RKO (cell line): ENCODE measurements at regions not wholly inside any gene's neighbourhood (a gene's known extent, or its start where the extent isn't known, plus 50 kb on each side); places are given as distances from the start of the nearest gene placed in this dataset.
"Not testable (repeated sequence)": the region's sequence is repeated elsewhere in the genome, so short reads cannot be mapped to it uniquely, and the experiment has no call there.

Source experiments
- DNase-seq: peaks from one replicate; pipeline ENCODE4 v3.0.0-alpha.2; 2016; ENCODE audit warnings: low spot score

GRCh38 chr2:111287646-111288568 is 167.2 kb downstream of the BCL2L11 start:
- DNase-seq: not testable (repeated sequence)

- DNase-seq: not testable (repeated sequence)
These were observed 169.7 kb downstream of the BCL2L11 start for GRCh38 chr2:111290370-111290769.

- not testable (repeated sequence) for DNase-seq
These were observed 170.9 kb downstream of the BCL2L11 start for GRCh38 chr2:111291566-111291965.

GRCh38 chr2:111292232-111292968 is 171.7 kb downstream of the BCL2L11 start:
- not testable (repeated sequence) for DNase-seq

- not testable (repeated sequence) for DNase-seq
These were observed 174.0 kb downstream of the BCL2L11 start for GRCh38 chr2:111294699-111295098.

GRCh38 chr2:111296122-111296804 is 175.5 kb downstream of the BCL2L11 start:
- not testable (repeated sequence) for DNase-seq

GRCh38 chr2:111297128-111297527 is 176.4 kb downstream of the BCL2L11 start:
- not testable (repeated sequence) for DNase-seq

GRCh38 chr2:111298927-111299326 is 178.2 kb downstream of the BCL2L11 start:
- not testable (repeated sequence) for DNase-seq

- not testable (repeated sequence) for DNase-seq
These were observed 178.9 kb downstream of the BCL2L11 start for GRCh38 chr2:111299635-111300034.

- DNase-seq: not testable (repeated sequence)
These were observed 181.0 kb downstream of the BCL2L11 start for GRCh38 chr2:111301677-111302076.

GRCh38 chr2:111302397-111303218 is 181.9 kb downstream of the BCL2L11 start:
- DNase-seq: not testable (repeated sequence)

- not testable (repeated sequence) for DNase-seq
These were observed 186.6 kb downstream of the BCL2L11 start for GRCh38 chr2:111307302-111307701.

- not testable (repeated sequence) for DNase-seq
These were observed 188.7 kb downstream of the BCL2L11 start for GRCh38 chr2:111309231-111310075.

GRCh38 chr2:111310395-111310794 is 189.7 kb downstream of the BCL2L11 start:
- DNase-seq: not testable (repeated sequence)

GRCh38 chr2:111311568-111311967 is 190.9 kb downstream of the BCL2L11 start:
- DNase-seq: not testable (repeated sequence)

GRCh38 chr2:111312897-111313607 is 192.3 kb downstream of the BCL2L11 start:
- DNase-seq: not testable (repeated sequence)

GRCh38 chr2:111313711-111314110 is 193.0 kb downstream of the BCL2L11 start:
- DNase-seq: not testable (repeated sequence)

- DNase-seq: not testable (repeated sequence)
These were observed 194.6 kb downstream of the BCL2L11 start for GRCh38 chr2:111315188-111315917.

GRCh38 chr2:111316221-111316741 is 195.6 kb downstream of the BCL2L11 start:
- DNase-seq: not testable (repeated sequence)
